Glomerular visceral epithelial cell (primary cell): ENCODE measurements at regions not wholly inside any gene's neighbourhood (a gene's known extent, or its start where the extent isn't known, plus 50 kb on each side); places are given as distances from the start of the nearest gene placed in this dataset.
"Not testable (repeated sequence)": the region's sequence is repeated elsewhere in the genome, so short reads cannot be mapped to it uniquely, and the experiment has no call there.

ENCODE experiments used
- DNase-seq: peaks from one replicate; pipeline ENCODE4 v3.0.0-alpha.2; 2016; ENCODE audit errors: extremely low spot score

GRCh38 chr2:87538268-87538667 lies 209.6 kb upstream of the PLGLB2 start:
- DNase-seq, result not testable (repeated sequence)

GRCh38 chr2:87539151-87539943 lies 208.5 kb upstream of the PLGLB2 start:
- not testable (repeated sequence) for DNase-seq

- not testable (repeated sequence) for DNase-seq
Measured at GRCh38 chr2:87540242-87540641, 207.6 kb upstream of the PLGLB2 start.

GRCh38 chr2:87542599-87543174 lies 205.2 kb upstream of the PLGLB2 start:
- DNase-seq, result peak; percentile 49

- DNase-seq, result not testable (repeated sequence)
Measured at GRCh38 chr2:87543797-87544196, 204.1 kb upstream of the PLGLB2 start.

- DNase-seq, result not testable (repeated sequence)
Measured at GRCh38 chr2:87547106-87547505, 200.8 kb upstream of the PLGLB2 start.

GRCh38 chr2:87547966-87548365 lies 199.9 kb upstream of the PLGLB2 start:
- not testable (repeated sequence) for DNase-seq

- DNase-seq, result not testable (repeated sequence)
Measured at GRCh38 chr2:87548681-87549536, 199.0 kb upstream of the PLGLB2 start.

GRCh38 chr2:87549561-87550202 lies 198.2 kb upstream of the PLGLB2 start:
- not testable (repeated sequence) for DNase-seq

GRCh38 chr2:87554678-87555077 lies 193.2 kb upstream of the PLGLB2 start:
- DNase-seq, result not testable (repeated sequence)

- DNase-seq, result not testable (repeated sequence)
Measured at GRCh38 chr2:87555082-87555481, 192.8 kb upstream of the PLGLB2 start.

GRCh38 chr2:87559001-87559400 lies 188.9 kb upstream of the PLGLB2 start:
- not testable (repeated sequence) for DNase-seq

GRCh38 chr2:87559735-87560134 lies 188.2 kb upstream of the PLGLB2 start:
- DNase-seq, result not testable (repeated sequence)

GRCh38 chr2:87565116-87565515 lies 182.8 kb upstream of the PLGLB2 start:
- DNase-seq, result not testable (repeated sequence)

- DNase-seq, result peak; percentile 0
Measured at GRCh38 chr2:87566531-87566930, 181.4 kb upstream of the PLGLB2 start.

GRCh38 chr2:87567093-87567492 lies 180.8 kb upstream of the PLGLB2 start:
- DNase-seq, result not testable (repeated sequence)

GRCh38 chr2:87567912-87568311 lies 180.0 kb upstream of the PLGLB2 start:
- not testable (repeated sequence) for DNase-seq

GRCh38 chr2:87568554-87569278 lies 179.2 kb upstream of the PLGLB2 start:
- DNase-seq, result not testable (repeated sequence)

- not testable (repeated sequence) for DNase-seq
Measured at GRCh38 chr2:87569689-87570397, 178.0 kb upstream of the PLGLB2 start.

- DNase-seq, result not testable (repeated sequence)
Measured at GRCh38 chr2:87571889-87572465, 175.9 kb upstream of the PLGLB2 start.
